Naive thymus-derived CD4-positive, alpha-beta T cell (primary cell): ENCODE measurements at regions not wholly inside any gene's neighbourhood (a gene's known extent, or its start where the extent isn't known, plus 50 kb on each side); places are given as distances from the start of the nearest gene placed in this dataset.
"Not testable (repeated sequence)": the region's sequence is repeated elsewhere in the genome, so short reads cannot be mapped to it uniquely, and the experiment has no call there.

Experiments
- ATAC-seq: fragments of 150-1000 bp; cut with Tn5 transposase; 2 replicates; pipeline ENCODE4 v1.10.0; 2021; ENCODE audit warnings: mild to moderate bottlenecking, moderate library complexity
- CTCF ChIA-PET: fragments of 350-600 bp; sonication (Branson Sonifier 250); formaldehyde crosslinking; loops from one replicate; lab custom pipeline; 2021; ENCODE audit warnings: antibody characterized with exemption; lab: Charles Lee
- POLR2A ChIA-PET: fragments of 350-600 bp; sonication (Branson Sonifier 250); formaldehyde crosslinking; loops from one replicate; lab custom pipeline; 2021; ENCODE audit warnings: antibody characterized with exemption, inconsistent platforms; lab: Charles Lee
- DNase-seq, 9 donors: peaks; one replicate each; pipeline versions ENCODE4 v3.0.0 to v3.0.0-alpha.2; 2020 to 2022; ENCODE audit warnings: mixed read lengths in 1 of 9
- H3K27ac ChIP-seq: one replicate; pipeline ENCODE4 v1.7.0; 2013; ENCODE audit warnings: mild to moderate bottlenecking, low read depth, low read length, moderate library complexity
- H3K27me3 ChIP-seq, 2 donors: one replicate each; pipeline ENCODE4 v1.7.0; 2013; ENCODE audit warnings: low read length in 2 of 2, mild to moderate bottlenecking in 2 of 2, moderate library complexity in 2 of 2; ENCODE audit not compliant: control insufficient read depth in 2 of 2, insufficient read depth in 2 of 2
- H3K36me3 ChIP-seq, 3 experiments: 1 replicate in 2 of 3; 2 replicates in 1 of 3; pipeline ENCODE4 v1.7.0; 2013; ENCODE audit warnings: low read length in 3 of 3, mild to moderate bottlenecking in 3 of 3, moderate library complexity in 1 of 3; ENCODE audit not compliant: insufficient read depth in 3 of 3, control insufficient read depth in 2 of 3
- H3K4me1 ChIP-seq, 2 donors: one replicate each; pipeline ENCODE4 v1.7.0; 2013; ENCODE audit warnings: low read length in 2 of 2, mild to moderate bottlenecking in 2 of 2, moderate library complexity in 1 of 2; ENCODE audit not compliant: control insufficient read depth in 2 of 2, insufficient read depth in 2 of 2
- H3K4me3 ChIP-seq: 2 replicates; pipeline ENCODE4 v1.7.0; 2013; ENCODE audit warnings: mild to moderate bottlenecking, low read length
- H3K9me3 ChIP-seq, 3 experiments: 1 replicate in 2 of 3; 2 replicates in 1 of 3; pipeline ENCODE4 v1.7.0; 2013; ENCODE audit warnings: low read length in 3 of 3; ENCODE audit not compliant: control insufficient read depth in 2 of 3
- H3K27ac Mint-ChIP-seq, 9 donors: one replicate each; pipeline ENCODE4 v1.8.0; 2020 to 2022; ENCODE audit warnings: mixed read lengths in 9 of 9, mild to moderate bottlenecking in 8 of 9, moderate library complexity in 5 of 9, inconsistent platforms in 2 of 9
- H3K27me3 Mint-ChIP-seq, 5 donors: one replicate each; pipeline ENCODE4 v1.8.0; 2021 to 2022; ENCODE audit warnings: mixed read lengths in 5 of 5, mild to moderate bottlenecking in 1 of 5
- H3K36me3 Mint-ChIP-seq, 5 donors: one replicate each; pipeline ENCODE4 v1.8.0; 2020 to 2022; ENCODE audit warnings: mixed read lengths in 5 of 5, mild to moderate bottlenecking in 3 of 5, inconsistent platforms in 1 of 5
- H3K4me1 Mint-ChIP-seq, 7 donors: one replicate each; pipeline ENCODE4 v1.8.0; 2020 to 2022; ENCODE audit warnings: mixed read lengths in 7 of 7, mild to moderate bottlenecking in 3 of 7, inconsistent platforms in 1 of 7
- H3K4me3 Mint-ChIP-seq, 10 donors: one replicate each; pipeline ENCODE4 v1.8.0; 2020 to 2022; ENCODE audit warnings: mild to moderate bottlenecking in 10 of 10, mixed read lengths in 10 of 10, moderate library complexity in 6 of 10, inconsistent platforms in 2 of 10
- H3K9me3 Mint-ChIP-seq, 11 donors: one replicate each; pipeline ENCODE4 v1.8.0; 2020 to 2022; ENCODE audit warnings: mixed read lengths in 11 of 11, mild to moderate bottlenecking in 4 of 11, inconsistent platforms in 1 of 11, moderate library complexity in 1 of 11
- intact Hi-C, 2 donors: fragments of 100-400 bp; cut with micrococcal nuclease; formaldehyde crosslinking; loops; one replicate each; pipeline ENCODE4 v1.15.1; 2023

DNA sequence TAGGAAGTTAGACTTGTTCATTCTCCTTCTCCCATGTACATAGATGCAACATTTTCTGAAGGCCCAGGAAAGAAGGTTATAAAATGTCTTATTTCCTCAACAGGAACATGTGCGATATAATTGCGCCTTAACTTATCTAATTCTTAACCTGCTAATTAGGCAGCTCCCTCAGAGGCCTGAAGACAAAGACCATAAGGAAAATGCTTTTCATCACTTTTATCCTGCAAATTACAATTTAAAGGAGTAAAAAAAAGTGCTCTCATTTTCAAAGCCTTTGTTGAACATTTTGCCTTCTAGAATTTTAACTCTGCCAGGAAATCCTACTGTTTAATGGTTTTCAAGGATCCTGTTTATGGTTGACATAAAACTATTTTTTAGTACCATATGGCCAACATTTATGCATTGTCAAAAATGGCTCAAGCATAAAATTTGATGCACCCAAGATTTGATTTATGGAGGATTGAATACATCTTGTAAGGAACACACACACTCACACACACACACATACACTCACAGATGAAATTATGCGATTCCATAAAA, 660.4 kb upstream of the TMEM132C start:
- no peaks in the 10 kb centered on the region for H3K36me3 ChIP-seq
- no peaks in the 10 kb centered on the region for H3K27me3 Mint-ChIP-seq
- H3K27me3 ChIP-seq: no peaks in the 10 kb centered on the region
- intact Hi-C loops: no loop called here
- H3K4me3 Mint-ChIP-seq: no peak overlapping the region
- no peak overlapping the region for H3K27ac ChIP-seq
- H3K9me3 Mint-ChIP-seq: peaks cover 0 to 16% (median 5%) of the 10 kb centered on the region in 11 donors
- no peaks in the 10 kb centered on the region for H3K36me3 Mint-ChIP-seq
- H3K9me3 ChIP-seq: no peaks in the 10 kb centered on the region
- DNase-seq (no peak), ATAC-seq (no peak)
- ChIA-PET POLR2A (no interaction called here), CTCF (no interaction called here)
- no peaks in the 10 kb centered on the region for H3K4me1 Mint-ChIP-seq
- H3K27ac Mint-ChIP-seq: no peak overlapping the region
- H3K4me3 ChIP-seq: no peak overlapping the region
- no peaks in the 10 kb centered on the region for H3K4me1 ChIP-seq

DNA sequence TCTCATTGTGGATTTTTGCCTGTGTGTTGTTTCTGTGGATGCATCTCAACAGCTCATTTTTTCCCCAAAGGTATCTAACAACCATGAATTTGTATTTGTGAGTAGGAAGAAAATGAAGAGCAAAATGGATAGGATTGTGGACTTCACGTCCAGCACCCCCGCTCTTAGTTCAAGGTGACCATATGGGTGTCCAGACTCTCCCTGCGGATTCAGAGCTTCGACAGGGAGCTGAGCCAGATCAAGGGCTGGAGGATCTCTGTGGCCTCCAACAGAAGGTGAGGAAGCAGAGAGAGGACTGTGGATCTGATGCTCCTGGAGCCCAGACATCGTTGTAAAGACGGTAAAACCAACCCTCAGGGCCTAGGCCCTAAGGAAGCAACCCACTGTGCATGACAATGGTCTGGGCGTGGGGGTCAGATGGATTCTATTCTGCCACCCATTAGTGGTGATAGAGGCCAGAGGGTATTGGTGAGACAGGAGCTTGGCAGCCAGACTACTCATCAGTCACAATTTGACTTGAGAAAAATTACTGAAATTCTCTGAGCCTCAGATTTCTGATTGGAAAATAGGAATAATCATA, 659.7 kb upstream of the TMEM132C start:
- intact Hi-C loops: no loop called here
- Mint-ChIP-seq H3K9me3 (peaks cover 0 to 16% (median 5%) of the 10 kb centered on the region in 11 donors), H3K36me3 (no peaks in the 10 kb centered on the region), H3K27me3 (no peaks in the 10 kb centered on the region), H3K27ac (no peak overlapping the region), H3K4me1 (no peaks in the 10 kb centered on the region), H3K4me3 (no peak overlapping the region)
- POLR2A ChIA-PET: no interaction called here
- DNase-seq (no peak), ATAC-seq (no peak)
- no peaks in the 10 kb centered on the region for H3K36me3 ChIP-seq
- H3K4me3 ChIP-seq: no peak overlapping the region
- H3K9me3 ChIP-seq: no peaks in the 10 kb centered on the region
- no peaks in the 10 kb centered on the region for H3K27me3 ChIP-seq
- CTCF ChIA-PET: no interaction called here
- no peak overlapping the region for H3K27ac ChIP-seq
- no peaks in the 10 kb centered on the region for H3K4me1 ChIP-seq

- H3K36me3 ChIP-seq, intact Hi-C loops, CTCF ChIA-PET, H3K4me1 ChIP-seq, H3K27ac Mint-ChIP-seq, DNase-seq, H3K27me3 Mint-ChIP-seq, H3K4me3 Mint-ChIP-seq, H3K4me3 ChIP-seq, H3K9me3 ChIP-seq, ATAC-seq, H3K27me3 ChIP-seq, H3K36me3 Mint-ChIP-seq, H3K27ac ChIP-seq, H3K4me1 Mint-ChIP-seq, POLR2A ChIA-PET: not testable (repeated sequence)
- peaks cover 0 to 16% (median 6%) of the 10 kb centered on the region in 11 donors for H3K9me3 Mint-ChIP-seq
Observed at GRCh38 chr12:127608359-127608758, 658.6 kb upstream of the TMEM132C start.

DNA sequence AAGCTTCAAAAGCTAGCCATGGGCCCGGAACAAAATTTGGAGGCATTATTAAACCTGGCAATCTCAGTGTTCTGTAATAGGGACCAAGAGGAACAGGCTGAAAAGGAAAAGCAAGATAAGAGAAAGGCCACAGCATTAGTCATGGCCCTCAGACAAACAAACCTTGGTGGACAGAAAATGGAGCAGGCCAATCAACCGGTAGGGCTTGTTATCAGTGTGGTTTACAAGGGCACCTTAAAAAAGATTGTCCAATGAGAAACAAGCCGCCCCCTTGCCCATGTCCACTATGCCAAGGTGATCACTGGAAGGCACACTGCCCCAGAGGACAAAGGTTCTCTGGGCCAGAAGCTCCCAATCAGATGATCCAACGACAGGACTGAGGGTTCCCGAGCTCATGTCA, 653.9 kb upstream of the TMEM132C start:
- POLR2A ChIA-PET: no interaction called here

DNA sequence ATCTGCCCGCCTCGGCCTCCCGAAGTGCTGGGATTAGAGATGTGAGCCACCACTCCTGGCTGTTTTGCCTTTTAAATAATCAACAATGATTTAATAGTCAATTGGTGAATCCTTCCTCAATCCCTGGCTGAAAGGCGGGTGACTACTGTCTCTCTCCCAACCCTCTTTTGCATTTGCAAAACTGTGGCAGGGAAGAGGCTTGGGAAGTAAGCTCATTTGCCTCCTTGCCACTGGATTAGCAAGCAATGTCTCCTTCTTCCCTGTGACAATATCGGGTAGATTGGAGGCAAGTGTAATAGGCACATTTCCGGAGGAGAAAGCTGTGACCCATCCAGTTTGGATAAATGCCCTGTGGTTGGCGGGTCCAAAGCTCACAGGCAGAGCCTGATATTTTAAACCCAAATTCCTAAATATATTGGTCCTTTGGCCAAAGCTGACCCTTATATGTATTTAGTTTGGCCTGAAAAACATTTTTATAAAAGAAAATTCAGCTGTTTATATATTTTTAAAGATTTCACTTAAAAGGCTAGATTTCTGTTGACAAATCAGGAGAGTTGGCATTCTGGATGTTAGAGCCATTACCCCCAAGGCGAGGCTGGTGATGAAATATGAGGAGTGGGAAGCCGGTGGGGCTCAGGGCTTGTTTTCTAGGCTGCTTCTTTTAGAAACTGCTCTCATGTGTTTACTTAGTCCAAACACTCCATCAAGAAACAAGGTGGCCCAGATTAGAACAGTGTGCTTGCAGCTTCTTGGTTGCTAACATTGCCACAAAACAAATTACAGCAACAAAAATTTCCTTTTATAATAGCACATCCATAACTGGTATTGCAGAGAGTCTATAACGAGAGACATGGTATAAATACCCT, 646.9 kb upstream of the TMEM132C start:
- no peak overlapping the region for H3K27ac ChIP-seq
- ChIA-PET CTCF (interaction anchor here (1.2 kb wide), 1 partner anchor 36 kb away, joined by 4 read pairs; no protein-coding TSS in a partner anchor), POLR2A (no interaction called here)
- Mint-ChIP-seq H3K36me3 (peaks cover 0 to 5% (median 0%) of the 10 kb centered on the region in 5 donors), H3K27me3 (no peaks in the 10 kb centered on the region), H3K9me3 (peaks cover 2 to 17% (median 6%) of the 10 kb centered on the region in 11 donors), H3K4me3 (no peak overlapping the region), H3K27ac (no peak overlapping the region), H3K4me1 (no peaks in the 10 kb centered on the region)
- no peaks in the 10 kb centered on the region for H3K36me3 ChIP-seq
- H3K4me3 ChIP-seq: no peak overlapping the region
- ATAC-seq: no peak
- intact Hi-C loops: no loop called here
- H3K27me3 ChIP-seq: no peaks in the 10 kb centered on the region
- no peak for DNase-seq
- no peaks in the 10 kb centered on the region for H3K4me1 ChIP-seq
- no peaks in the 10 kb centered on the region for H3K9me3 ChIP-seq

More for the DNA sequence above, 653.9 kb upstream of the TMEM132C start:
- H3K9me3 ChIP-seq: no peaks in the 10 kb centered on the region
- no peaks in the 10 kb centered on the region for H3K4me1 ChIP-seq
- no peak overlapping the region for H3K4me3 Mint-ChIP-seq
- no peaks in the 10 kb centered on the region for H3K27me3 Mint-ChIP-seq
- CTCF ChIA-PET: no interaction called here
- intact Hi-C loops: no loop called here
- no peak overlapping the region for H3K27ac ChIP-seq
- H3K4me3 ChIP-seq: no peak overlapping the region
- DNase-seq: no peak
- peaks cover 0 to 5% (median 0%) of the 10 kb centered on the region in 5 donors for H3K36me3 Mint-ChIP-seq
- no peaks in the 10 kb centered on the region for H3K27me3 ChIP-seq
- peaks cover 0 to 13% (median 5%) of the 10 kb centered on the region in 11 donors for H3K9me3 Mint-ChIP-seq
- no peaks in the 10 kb centered on the region for H3K4me1 Mint-ChIP-seq
- ATAC-seq: no peak
- no peak overlapping the region for H3K27ac Mint-ChIP-seq
- H3K36me3 ChIP-seq: no peaks in the 10 kb centered on the region

DNA sequence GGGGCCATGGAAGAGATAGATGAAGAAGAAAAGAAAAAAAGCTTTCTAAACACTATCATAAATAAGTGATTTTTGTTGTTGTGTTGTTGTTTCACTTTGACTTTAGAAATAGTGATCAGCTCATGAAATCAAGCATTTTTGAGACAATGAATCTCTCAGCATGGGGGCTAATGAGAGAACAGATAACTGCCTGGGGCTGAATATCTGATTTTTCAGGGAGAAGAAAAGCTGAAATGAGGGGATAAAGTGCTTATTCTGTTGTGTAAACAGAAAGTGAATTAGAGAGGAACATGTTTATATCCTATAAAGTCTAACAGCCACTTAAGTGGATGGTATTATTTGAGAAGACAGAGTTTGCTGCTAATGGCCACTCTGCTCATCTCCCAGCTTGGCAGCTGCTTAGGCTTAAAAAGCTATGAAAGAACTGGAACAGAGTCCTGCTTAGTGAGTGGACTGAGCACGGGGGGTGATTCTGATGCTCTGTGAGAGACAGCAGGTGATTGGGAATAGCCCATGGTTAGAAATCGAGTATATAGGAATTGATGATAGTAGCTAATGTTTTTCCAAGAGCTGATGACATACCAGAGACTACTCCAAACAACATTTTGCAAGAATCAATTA, 646.1 kb upstream of the TMEM132C start:
- DNase-seq: no peak
- H3K27ac ChIP-seq: no peak overlapping the region
- no peaks in the 10 kb centered on the region for H3K36me3 ChIP-seq
- H3K27ac Mint-ChIP-seq: no peak overlapping the region
- ATAC-seq: no peak
- no peak overlapping the region for H3K4me3 Mint-ChIP-seq
- no peaks in the 10 kb centered on the region for H3K9me3 ChIP-seq
- H3K36me3 Mint-ChIP-seq: peaks cover 0 to 5% (median 0%) of the 10 kb centered on the region in 5 donors
- H3K9me3 Mint-ChIP-seq: peaks cover 2 to 17% (median 6%) of the 10 kb centered on the region in 11 donors
- no peaks in the 10 kb centered on the region for H3K4me1 ChIP-seq
- no peaks in the 10 kb centered on the region for H3K4me1 Mint-ChIP-seq
- H3K4me3 ChIP-seq: no peak overlapping the region
- ChIA-PET POLR2A (no interaction called here), CTCF (interaction anchor here (1.2 kb wide), 1 partner anchor 37 kb away, joined by 4 read pairs; no protein-coding TSS in a partner anchor)
- intact Hi-C loops: no loop called here
- no peaks in the 10 kb centered on the region for H3K27me3 Mint-ChIP-seq
- H3K27me3 ChIP-seq: no peaks in the 10 kb centered on the region
